Activated naive CD8-positive, alpha-beta T cell treated with anti-CD3 and anti-CD28 coated beads for 36 hours (primary cell): ENCODE measurements at regions not wholly inside any gene's neighbourhood (a gene's known extent, or its start where the extent isn't known, plus 50 kb on each side); places are given as distances from the start of the nearest gene placed in this dataset.

ENCODE experiments used
- DNase-seq: peaks from one replicate; pipeline ENCODE4 v3.0.0; 2021
- H3K27ac Mint-ChIP-seq: one replicate; pipeline ENCODE4 v1.8.0; 2022; ENCODE audit warnings: mild to moderate bottlenecking, moderate library complexity, mixed read lengths
- H3K27me3 Mint-ChIP-seq: one replicate; pipeline ENCODE4 v1.8.0; 2022; ENCODE audit warnings: mild to moderate bottlenecking, mixed read lengths
- H3K36me3 Mint-ChIP-seq: one replicate; pipeline ENCODE4 v1.8.0; 2021; ENCODE audit warnings: mild to moderate bottlenecking, mixed read lengths
- H3K4me1 Mint-ChIP-seq: one replicate; pipeline ENCODE4 v1.8.0; 2021; ENCODE audit warnings: mixed read lengths
- H3K4me3 Mint-ChIP-seq: one replicate; pipeline ENCODE4 v1.8.0; 2022; ENCODE audit warnings: mild to moderate bottlenecking, moderate library complexity, mixed read lengths
- H3K9me3 Mint-ChIP-seq: one replicate; pipeline ENCODE4 v1.8.0; 2022; ENCODE audit warnings: mixed read lengths

GRCh38 chr13:72120632-72121031 is 253.6 kb upstream of the DACH1 start:
- Mint-ChIP-seq H3K4me1 (no peaks in the 10 kb centered on the region), H3K36me3 (no peaks in the 10 kb centered on the region), H3K9me3 (no peaks in the 10 kb centered on the region), H3K4me3 (no peak overlapping the region), H3K27ac (no peak overlapping the region), H3K27me3 (no peaks in the 10 kb centered on the region)
- no peak for DNase-seq

- no peak overlapping the region for H3K4me3 Mint-ChIP-seq
- no peaks in the 10 kb centered on the region for H3K4me1 Mint-ChIP-seq
- no peak for DNase-seq
- no peaks in the 10 kb centered on the region for H3K36me3 Mint-ChIP-seq
- H3K9me3 Mint-ChIP-seq: no peaks in the 10 kb centered on the region
- no peak overlapping the region for H3K27ac Mint-ChIP-seq
- H3K27me3 Mint-ChIP-seq: no peaks in the 10 kb centered on the region
These were observed 246.9 kb upstream of the DACH1 start for GRCh38 chr13:72113931-72114330.

- Mint-ChIP-seq H3K9me3 (no peaks in the 10 kb centered on the region), H3K4me1 (no peaks in the 10 kb centered on the region), H3K27me3 (no peaks in the 10 kb centered on the region), H3K27ac (no peak overlapping the region), H3K36me3 (no peaks in the 10 kb centered on the region), H3K4me3 (no peak overlapping the region)
- no peak for DNase-seq
These were observed 246.1 kb upstream of the DACH1 start for GRCh38 chr13:72113076-72113475.

GRCh38 chr13:72112216-72112615 is 245.2 kb upstream of the DACH1 start:
- no peaks in the 10 kb centered on the region for H3K27me3 Mint-ChIP-seq
- H3K36me3 Mint-ChIP-seq: no peaks in the 10 kb centered on the region
- H3K27ac Mint-ChIP-seq: no peak overlapping the region
- no peak for DNase-seq
- H3K4me3 Mint-ChIP-seq: no peak overlapping the region
- peaks cover 4% of the 10 kb centered on the region for H3K9me3 Mint-ChIP-seq
- no peaks in the 10 kb centered on the region for H3K4me1 Mint-ChIP-seq

- H3K27me3 Mint-ChIP-seq: no peaks in the 10 kb centered on the region
- peaks cover 4% of the 10 kb centered on the region for H3K9me3 Mint-ChIP-seq
- no peaks in the 10 kb centered on the region for H3K4me1 Mint-ChIP-seq
- no peak for DNase-seq
- H3K27ac Mint-ChIP-seq: no peak overlapping the region
- no peaks in the 10 kb centered on the region for H3K36me3 Mint-ChIP-seq
- no peak overlapping the region for H3K4me3 Mint-ChIP-seq
These were observed 242.9 kb upstream of the DACH1 start for GRCh38 chr13:72109863-72110262.

- Mint-ChIP-seq H3K36me3 (no peaks in the 10 kb centered on the region), H3K4me3 (no peak overlapping the region), H3K27me3 (no peaks in the 10 kb centered on the region), H3K9me3 (peaks cover 4% of the 10 kb centered on the region), H3K27ac (no peak overlapping the region), H3K4me1 (no peaks in the 10 kb centered on the region)
- no peak for DNase-seq
These were observed 237.7 kb upstream of the DACH1 start for GRCh38 chr13:72104656-72105180.

GRCh38 chr13:72101768-72102400 is 234.9 kb upstream of the DACH1 start:
- Mint-ChIP-seq H3K36me3 (no peaks in the 10 kb centered on the region), H3K9me3 (no peaks in the 10 kb centered on the region), H3K4me1 (no peaks in the 10 kb centered on the region), H3K4me3 (no peak overlapping the region), H3K27me3 (no peaks in the 10 kb centered on the region), H3K27ac (no peak overlapping the region)
- no peak for DNase-seq

- Mint-ChIP-seq H3K27me3 (no peaks in the 10 kb centered on the region), H3K36me3 (no peaks in the 10 kb centered on the region), H3K4me1 (no peaks in the 10 kb centered on the region), H3K9me3 (no peaks in the 10 kb centered on the region), H3K27ac (no peak overlapping the region), H3K4me3 (no peak overlapping the region)
- DNase-seq: no peak
These were observed 233.3 kb upstream of the DACH1 start for GRCh38 chr13:72100339-72100738.

GRCh38 chr13:72097568-72097967 is 230.6 kb upstream of the DACH1 start:
- DNase-seq: no peak
- Mint-ChIP-seq H3K4me3 (no peak overlapping the region), H3K36me3 (no peaks in the 10 kb centered on the region), H3K9me3 (no peaks in the 10 kb centered on the region), H3K27ac (no peak overlapping the region), H3K27me3 (no peaks in the 10 kb centered on the region), H3K4me1 (no peaks in the 10 kb centered on the region)

- Mint-ChIP-seq H3K4me3 (no peak overlapping the region), H3K27me3 (no peaks in the 10 kb centered on the region), H3K36me3 (no peaks in the 10 kb centered on the region), H3K9me3 (peaks cover 4% of the 10 kb centered on the region), H3K4me1 (no peaks in the 10 kb centered on the region), H3K27ac (no peak overlapping the region)
- no peak for DNase-seq
These were observed 226.3 kb upstream of the DACH1 start for GRCh38 chr13:72093262-72093661.

- H3K27me3 Mint-ChIP-seq: no peaks in the 10 kb centered on the region
- H3K36me3 Mint-ChIP-seq: no peaks in the 10 kb centered on the region
- H3K27ac Mint-ChIP-seq: no peak overlapping the region
- DNase-seq: no peak
- no peaks in the 10 kb centered on the region for H3K4me1 Mint-ChIP-seq
- no peaks in the 10 kb centered on the region for H3K9me3 Mint-ChIP-seq
- no peak overlapping the region for H3K4me3 Mint-ChIP-seq
These were observed 207.7 kb upstream of the DACH1 start for GRCh38 chr13:72074663-72075062.

- H3K27me3 Mint-ChIP-seq: no peaks in the 10 kb centered on the region
- H3K9me3 Mint-ChIP-seq: peaks cover 5% of the 10 kb centered on the region
- no peak for DNase-seq
- H3K4me1 Mint-ChIP-seq: no peaks in the 10 kb centered on the region
- no peak overlapping the region for H3K27ac Mint-ChIP-seq
- H3K4me3 Mint-ChIP-seq: no peak overlapping the region
- H3K36me3 Mint-ChIP-seq: no peaks in the 10 kb centered on the region
These were observed 205.3 kb upstream of the DACH1 start for GRCh38 chr13:72072261-72072660.

- H3K4me1 Mint-ChIP-seq: no peaks in the 10 kb centered on the region
- H3K36me3 Mint-ChIP-seq: no peaks in the 10 kb centered on the region
- H3K9me3 Mint-ChIP-seq: peaks cover 7% of the 10 kb centered on the region
- no peak overlapping the region for H3K27ac Mint-ChIP-seq
- no peaks in the 10 kb centered on the region for H3K27me3 Mint-ChIP-seq
- H3K4me3 Mint-ChIP-seq: no peak overlapping the region
- no peak for DNase-seq
These were observed 204.7 kb upstream of the DACH1 start for GRCh38 chr13:72071713-72072112.

- H3K36me3 Mint-ChIP-seq: no peaks in the 10 kb centered on the region
- no peak for DNase-seq
- H3K9me3 Mint-ChIP-seq: peaks cover 16% of the 10 kb centered on the region
- no peak overlapping the region for H3K4me3 Mint-ChIP-seq
- no peak overlapping the region for H3K27ac Mint-ChIP-seq
- H3K4me1 Mint-ChIP-seq: no peaks in the 10 kb centered on the region
- peaks cover 6% of the 10 kb centered on the region for H3K27me3 Mint-ChIP-seq
These were observed 195.6 kb upstream of the DACH1 start for GRCh38 chr13:72062566-72062965.

- no peak for DNase-seq
- H3K4me3 Mint-ChIP-seq: no peak overlapping the region
- H3K27ac Mint-ChIP-seq: no peak overlapping the region
- H3K36me3 Mint-ChIP-seq: no peaks in the 10 kb centered on the region
- H3K4me1 Mint-ChIP-seq: no peaks in the 10 kb centered on the region
- H3K9me3 Mint-ChIP-seq: peaks cover 16% of the 10 kb centered on the region
- H3K27me3 Mint-ChIP-seq: peaks cover 6% of the 10 kb centered on the region
These were observed 194.6 kb upstream of the DACH1 start for GRCh38 chr13:72061613-72062012.

- no peaks in the 10 kb centered on the region for H3K4me1 Mint-ChIP-seq
- H3K27me3 Mint-ChIP-seq: no peaks in the 10 kb centered on the region
- DNase-seq: no peak
- H3K36me3 Mint-ChIP-seq: no peaks in the 10 kb centered on the region
- peaks cover 8% of the 10 kb centered on the region for H3K9me3 Mint-ChIP-seq
- H3K4me3 Mint-ChIP-seq: no peak overlapping the region
- no peak overlapping the region for H3K27ac Mint-ChIP-seq
These were observed 183.2 kb upstream of the DACH1 start for GRCh38 chr13:72050251-72050650.
